CD4-positive, alpha-beta T cell treated with Interleukin-21 for 1 hour (primary cell): ENCODE measurements at regions not wholly inside any gene's neighbourhood (a gene's known extent, or its start where the extent isn't known, plus 50 kb on each side); places are given as distances from the start of the nearest gene placed in this dataset.

Experiments used
- DNase-seq: peaks from one replicate; pipeline ENCODE4 v3.0.0-alpha.2; 2020

GRCh38 chr15:95912280-95912625 lies 418.2 kb upstream of the NR2F2 start:
- DNase-seq = no peak

- no peak for DNase-seq
These were observed 417.8 kb upstream of the NR2F2 start for GRCh38 chr15:95912728-95913127.

- no peak for DNase-seq
These were observed 413.9 kb upstream of the NR2F2 start for GRCh38 chr15:95916568-95916967.

DNA sequence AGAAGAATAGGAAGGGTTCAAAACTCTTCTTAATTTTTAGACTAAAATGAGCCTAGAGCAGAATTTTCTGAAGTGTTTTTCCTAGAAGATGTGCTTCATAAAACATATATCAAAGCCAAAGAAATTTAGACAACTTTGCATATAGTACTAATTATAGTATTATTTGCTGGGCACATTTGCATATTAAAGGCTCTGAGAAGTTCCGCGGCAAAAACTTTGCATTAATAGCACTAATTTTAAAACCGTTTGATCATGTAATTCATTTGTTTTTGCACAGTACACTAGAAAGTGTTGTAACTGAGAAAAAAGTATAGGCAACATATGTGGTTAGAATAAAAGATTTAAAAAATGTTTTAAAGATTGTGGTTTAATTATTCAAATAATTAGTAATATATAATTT lies 412.0 kb upstream of the NR2F2 start:
- DNase-seq = no peak

DNA sequence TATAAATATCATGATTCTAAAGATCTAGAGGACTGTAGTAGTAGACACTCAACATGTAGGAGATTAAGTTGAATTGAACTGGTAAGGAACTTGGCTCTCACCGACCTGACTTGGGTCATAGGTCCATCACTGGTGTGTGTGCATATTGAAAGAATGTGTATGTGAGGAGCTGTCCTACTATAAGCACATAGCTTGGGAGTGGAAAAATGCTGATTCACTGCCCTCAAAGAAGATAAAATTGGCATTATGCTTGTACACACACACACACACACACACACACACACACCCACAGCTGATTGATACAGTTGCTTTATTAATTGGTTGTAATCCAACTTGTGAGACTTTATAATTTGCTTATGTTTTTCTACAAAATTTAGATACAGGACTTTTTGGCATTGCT lies 411.0 kb upstream of the NR2F2 start:
- DNase-seq = no peak

GRCh38 chr15:95921404-95921803 lies 409.1 kb upstream of the NR2F2 start:
- no peak for DNase-seq

GRCh38 chr15:95922431-95922830 lies 408.1 kb upstream of the NR2F2 start:
- DNase-seq = no peak

- DNase-seq = no peak
These were observed 406.7 kb upstream of the NR2F2 start for GRCh38 chr15:95923792-95924191.

GRCh38 chr15:95928822-95929221 lies 401.7 kb upstream of the NR2F2 start:
- no peak for DNase-seq

GRCh38 chr15:95929232-95929846 lies 401.2 kb upstream of the NR2F2 start:
- DNase-seq = peak; percentile 15

DNA sequence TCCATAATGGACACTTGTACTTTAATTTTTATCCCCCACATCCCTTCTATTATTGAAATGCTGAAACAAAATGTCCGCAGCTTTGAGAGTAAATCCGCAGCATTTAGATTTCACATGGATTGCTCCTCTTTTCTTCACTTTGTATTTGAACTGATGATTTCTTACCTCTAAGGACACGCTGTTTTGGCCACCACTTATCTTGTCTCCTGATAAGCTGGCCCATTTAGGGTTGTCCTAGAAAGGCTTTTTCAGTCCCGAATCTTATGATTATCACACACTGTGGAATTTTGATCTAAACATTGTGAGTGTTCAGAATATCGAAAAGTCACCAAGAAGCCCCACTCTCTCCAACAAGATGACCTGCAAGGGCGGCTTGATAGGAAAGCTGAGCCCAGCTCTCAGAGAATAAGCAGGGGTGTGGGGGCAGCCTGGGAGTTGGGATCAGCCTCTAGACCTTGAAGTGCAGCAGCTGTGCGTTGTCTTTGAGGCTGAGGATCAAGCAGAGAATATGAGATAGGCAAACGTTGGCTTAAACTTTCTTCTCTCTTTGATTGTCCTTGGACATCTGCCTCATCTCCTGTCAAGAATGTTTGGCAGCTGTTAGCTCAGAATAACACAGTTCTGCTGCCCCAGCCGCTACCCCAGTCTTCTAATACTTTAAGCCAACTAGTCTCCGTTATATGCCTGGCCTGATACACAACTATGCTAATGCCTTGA lies 399.7 kb upstream of the NR2F2 start:
- DNase-seq = no peak

GRCh38 chr15:95931619-95932018 lies 398.9 kb upstream of the NR2F2 start:
- DNase-seq = no peak

GRCh38 chr15:95932141-95932540 lies 398.4 kb upstream of the NR2F2 start:
- no peak for DNase-seq

DNA sequence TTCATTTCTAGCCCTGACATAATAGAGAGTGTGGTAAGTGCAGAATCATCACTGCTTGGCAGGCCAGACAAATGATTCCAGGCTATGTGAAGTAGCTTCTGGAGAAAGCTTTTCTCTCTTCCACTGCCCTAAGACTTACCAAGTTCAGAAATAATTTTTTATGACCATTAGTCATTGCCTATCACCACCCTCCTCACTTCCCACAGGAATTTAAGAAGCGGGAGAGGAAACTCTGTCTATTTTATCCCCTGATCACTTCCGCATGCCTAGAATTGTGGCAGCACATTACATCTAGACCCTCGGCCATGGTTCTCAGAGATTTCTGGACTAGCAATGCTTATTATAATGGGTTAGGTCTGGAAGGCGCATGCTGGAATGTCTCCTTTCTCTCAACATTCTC lies 397.8 kb upstream of the NR2F2 start:
- no peak for DNase-seq

- no peak for DNase-seq
These were observed 394.6 kb upstream of the NR2F2 start for GRCh38 chr15:95935852-95936251.

- DNase-seq = no peak
These were observed 393.4 kb upstream of the NR2F2 start for GRCh38 chr15:95937128-95937528.

GRCh38 chr15:95940431-95940985 lies 390.0 kb upstream of the NR2F2 start:
- no peak for DNase-seq

- DNase-seq = no peak
These were observed 386.3 kb upstream of the NR2F2 start for GRCh38 chr15:95944193-95944592.

GRCh38 chr15:95944661-95945255 lies 385.7 kb upstream of the NR2F2 start:
- no peak for DNase-seq

- DNase-seq = no peak
These were observed 384.3 kb upstream of the NR2F2 start for GRCh38 chr15:95946241-95946640.

DNA sequence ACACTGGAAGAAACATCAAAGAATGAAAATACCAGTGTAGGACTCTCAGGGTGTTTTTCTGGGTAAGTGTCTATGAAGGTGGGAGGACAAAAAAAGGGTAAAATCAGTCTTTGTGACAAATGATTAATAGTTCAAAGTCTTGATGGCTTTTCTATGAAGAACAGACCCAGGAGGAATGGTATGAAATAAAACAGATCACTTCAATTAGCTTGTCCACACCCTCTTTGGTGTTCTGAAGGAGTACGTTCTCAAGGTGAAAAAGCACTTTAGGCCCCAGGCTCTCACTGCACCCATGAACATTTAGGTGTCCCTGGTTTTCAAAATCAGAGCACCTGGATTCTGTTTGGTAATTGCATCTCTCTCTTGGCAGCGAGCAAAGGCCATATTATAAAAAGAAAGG lies 383.6 kb upstream of the NR2F2 start:
- DNase-seq = no peak

DNA sequence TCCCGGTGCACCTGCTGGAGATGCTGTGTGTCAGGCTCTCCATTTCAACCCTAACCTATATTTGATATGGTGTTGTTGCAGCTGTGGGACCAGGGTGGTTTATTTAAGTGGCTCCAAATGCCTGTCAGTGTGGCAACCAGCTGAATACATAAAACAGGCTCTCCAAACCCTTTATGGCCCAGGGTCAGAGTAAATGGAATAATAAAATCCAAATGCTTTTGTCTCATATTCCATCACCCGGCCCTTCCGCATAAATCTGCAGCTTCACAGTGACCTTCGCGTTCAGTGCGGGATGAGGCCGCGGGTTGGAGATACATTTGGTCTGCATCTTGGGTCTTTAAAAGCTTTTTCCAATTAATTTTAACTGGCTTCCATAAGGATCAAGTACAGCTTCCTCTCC lies 382.1 kb upstream of the NR2F2 start:
- no peak for DNase-seq

- no peak for DNase-seq
These were observed 377.5 kb upstream of the NR2F2 start for GRCh38 chr15:95953032-95953431.

- DNase-seq = no peak
These were observed 372.6 kb upstream of the NR2F2 start for GRCh38 chr15:95957861-95958260.
